Astrocyte (in vitro differentiated cells and primary cell): ENCODE measurements at regions not wholly inside any gene's neighbourhood (a gene's known extent, or its start where the extent isn't known, plus 50 kb on each side); places are given as distances from the start of the nearest gene placed in this dataset.
A peak's percentile ranks its signal among the peaks of the same experiment; 100 is the strongest.

Experiments used
- DNase-seq: peaks from one replicate; pipeline ENCODE4 v3.0.0-alpha.2; 2010; ENCODE audit warnings: low read depth
- FAIRE-seq: peaks from 2 replicates; lab custom pipeline; 2011; peaks lifted over from hg19 to GRCh38; lab: Jason Lieb, UNC
- H2AFZ ChIP-seq: 2 replicates; pipeline ENCODE4 v1.6.0; 2012; ENCODE audit warnings: low read depth, low read length, inconsistent platforms
- H3K27ac ChIP-seq: 2 replicates; pipeline ENCODE4 v1.5.1; 2011; ENCODE audit warnings: low read depth, low read length, inconsistent platforms
- H3K27me3 ChIP-seq: 2 replicates; pipeline ENCODE4 v1.6.0; 2011; ENCODE audit warnings: low read length, inconsistent platforms; ENCODE audit not compliant: insufficient read depth
- H3K36me3 ChIP-seq: 2 replicates; pipeline ENCODE4 v1.5.1; 2011; ENCODE audit warnings: low read length, inconsistent platforms; ENCODE audit not compliant: insufficient read depth
- H3K4me1 ChIP-seq: 2 replicates; pipeline ENCODE4 v1.5.1; 2011; ENCODE audit warnings: low read length, inconsistent platforms; ENCODE audit not compliant: insufficient read depth
- H3K4me2 ChIP-seq: 2 replicates; pipeline ENCODE4 v1.6.0; 2012; ENCODE audit warnings: low read length, inconsistent platforms
- H3K4me3 ChIP-seq: 2 replicates; pipeline ENCODE4 v1.5.1; 2011; ENCODE audit warnings: low read depth, mild to moderate bottlenecking, low read length, inconsistent platforms; ENCODE audit not compliant: insufficient read depth
- H3K79me2 ChIP-seq: 2 replicates; pipeline ENCODE4 v1.6.0; 2012; ENCODE audit warnings: mild to moderate bottlenecking, low read length, inconsistent platforms; ENCODE audit not compliant: insufficient read depth
- H3K9ac ChIP-seq: 2 replicates; pipeline ENCODE4 v1.6.0; 2012; ENCODE audit warnings: mild to moderate bottlenecking, low read length, inconsistent platforms
- H3K9me3 ChIP-seq: 2 replicates; pipeline ENCODE4 v1.5.1; 2012; ENCODE audit warnings: low read depth, mild to moderate bottlenecking, low read length, inconsistent platforms; ENCODE audit not compliant: insufficient read depth
- H4K20me1 ChIP-seq: 2 replicates; pipeline ENCODE4 v1.6.0; 2012; ENCODE audit warnings: low read length, inconsistent platforms; ENCODE audit not compliant: insufficient read depth
- H3K27ac Mint-ChIP-seq: one replicate; pipeline ENCODE4 v1.8.0; 2021; ENCODE audit warnings: mild to moderate bottlenecking, mixed read lengths; ENCODE audit not compliant: unreplicated experiment
- H3K27me3 Mint-ChIP-seq: one replicate; pipeline ENCODE4 v1.8.0; 2021; ENCODE audit warnings: low read depth, mixed read lengths; ENCODE audit not compliant: unreplicated experiment
- H3K36me3 Mint-ChIP-seq: one replicate; pipeline ENCODE4 v1.8.0; 2021; ENCODE audit warnings: low read depth, mixed read lengths; ENCODE audit not compliant: unreplicated experiment
- H3K4me1 Mint-ChIP-seq: one replicate; pipeline ENCODE4 v1.8.0; 2021; ENCODE audit warnings: low read depth, mixed read lengths; ENCODE audit not compliant: unreplicated experiment
- H3K4me3 Mint-ChIP-seq: one replicate; pipeline ENCODE4 v1.8.0; 2021; ENCODE audit warnings: mild to moderate bottlenecking, moderate library complexity, mixed read lengths; ENCODE audit not compliant: unreplicated experiment
- H3K9me3 Mint-ChIP-seq: one replicate; pipeline ENCODE4 v1.8.0; 2021; ENCODE audit warnings: mild to moderate bottlenecking, mixed read lengths; ENCODE audit not compliant: unreplicated experiment
- CTCF ChIP-seq: IDR thresholded peaks from 2 replicates; pipeline ENCODE4 v1.5.1; 2011; ENCODE audit warnings: low read depth, mild to moderate bottlenecking, inconsistent platforms, low read length, moderate library complexity; ENCODE audit not compliant: insufficient read depth
- EZH2 ChIP-seq: IDR thresholded peaks from 2 replicates; pipeline ENCODE4 v1.6.1; 2012; ENCODE audit warnings: mild to moderate bottlenecking, low read length, inconsistent platforms; ENCODE audit not compliant: insufficient read depth

GRCh38 chr13:104281910-104282309, 1215.7 kb upstream of the SLC10A2 start:
- Mint-ChIP-seq H3K36me3 (no peaks in the 10 kb centered on the region), H3K27ac (peak overlapping the region; percentile 41), H3K9me3 (no peaks in the 10 kb centered on the region), H3K27me3 (no peaks in the 10 kb centered on the region), H3K4me1 (no peaks in the 10 kb centered on the region), H3K4me3 (no peak overlapping the region)
- DNase-seq: no peak
- Histone ChIP-seq H3K79me2 (no peaks in the 10 kb centered on the region), H3K36me3 (no peaks in the 10 kb centered on the region), H3K9ac (no peak overlapping the region), H3K9me3 (no peaks in the 10 kb centered on the region), H3K4me1 (no peaks in the 10 kb centered on the region), H4K20me1 (no peaks in the 10 kb centered on the region), H3K4me3 (no peak overlapping the region), H2AFZ (no peak overlapping the region), H3K27me3 (no peaks in the 10 kb centered on the region), H3K27ac (no peak overlapping the region), H3K4me2 (no peak overlapping the region)
- FAIRE-seq: no peak
- no peak for TF ChIP-seq EZH2
- TF ChIP-seq CTCF: no peak

GRCh38 chr13:104270731-104271130, 1204.5 kb upstream of the SLC10A2 start:
- FAIRE-seq: no peak

More at GRCh38 chr13:104270731-104271130, 1204.5 kb upstream of the SLC10A2 start:
- no peaks in the 10 kb centered on the region for H3K4me1 Mint-ChIP-seq
- Histone ChIP-seq H2AFZ (no peak overlapping the region), H3K27me3 (no peaks in the 10 kb centered on the region), H3K9me3 (no peaks in the 10 kb centered on the region), H3K79me2 (no peaks in the 10 kb centered on the region), H3K27ac (no peak overlapping the region), H3K4me1 (no peaks in the 10 kb centered on the region), H3K9ac (no peak overlapping the region), H3K4me3 (no peak overlapping the region), H4K20me1 (no peaks in the 10 kb centered on the region), H3K4me2 (no peak overlapping the region), H3K36me3 (no peaks in the 10 kb centered on the region)
- no peak for DNase-seq
- H3K4me3 Mint-ChIP-seq: no peak overlapping the region
- H3K27me3 Mint-ChIP-seq: no peaks in the 10 kb centered on the region
- H3K27ac Mint-ChIP-seq: no peak overlapping the region
- H3K36me3 Mint-ChIP-seq: no peaks in the 10 kb centered on the region
- no peak for TF ChIP-seq EZH2
- no peak for TF ChIP-seq CTCF
- no peaks in the 10 kb centered on the region for H3K9me3 Mint-ChIP-seq
